Liver (tissue), 8 donors: ENCODE measurements at regions not wholly inside any gene's neighbourhood (a gene's known extent, or its start where the extent isn't known, plus 50 kb on each side); places are given as distances from the start of the nearest gene placed in this dataset.
A peak's percentile ranks its signal among the peaks of the same experiment; 100 is the strongest.

Source experiments
- DNase-seq: peaks from one replicate; pipeline ENCODE4 v3.0.0-alpha.2; 2017; ENCODE audit warnings: low spot score
- H3K27ac ChIP-seq, 2 donors: one replicate each; pipeline ENCODE4 v1.7.0; 2013; ENCODE audit warnings: inconsistent platforms in 2 of 2, low read length in 2 of 2, control low read depth in 1 of 2, low read depth in 1 of 2, mild to moderate bottlenecking in 1 of 2
- H3K27me3 ChIP-seq, 4 donors: one replicate each; pipeline versions ENCODE4 v1.6.1 to v1.7.0; 2013; ENCODE audit warnings: low read length in 3 of 4, inconsistent platforms in 1 of 4, mild to moderate bottlenecking in 1 of 4, moderate library complexity in 1 of 4; ENCODE audit not compliant: control insufficient read depth in 4 of 4, insufficient read depth in 4 of 4
- H3K36me3 ChIP-seq, 4 donors: one replicate each; pipeline versions ENCODE4 v1.6.1 to v1.7.0; 2013; ENCODE audit warnings: low read length in 3 of 4, mild to moderate bottlenecking in 3 of 4, low read depth in 1 of 4, moderate library complexity in 1 of 4; ENCODE audit not compliant: control insufficient read depth in 4 of 4, insufficient read depth in 3 of 4
- H3K4me1 ChIP-seq, 4 donors: one replicate each; pipeline versions ENCODE4 v1.6.1 to v1.7.0; 2013; ENCODE audit warnings: low read length in 3 of 4, mild to moderate bottlenecking in 3 of 4, moderate library complexity in 1 of 4; ENCODE audit not compliant: control insufficient read depth in 4 of 4, insufficient read depth in 4 of 4
- H3K4me3 ChIP-seq, 3 donors: one replicate each; pipeline versions ENCODE4 v1.6.1 to v1.7.0; 2013; ENCODE audit warnings: low read length in 3 of 3, control low read depth in 1 of 3, low read depth in 1 of 3, mild to moderate bottlenecking in 1 of 3
- H3K9ac ChIP-seq, 2 donors: one replicate each; pipeline ENCODE4 v1.7.0; 2013; ENCODE audit warnings: low read length in 2 of 2, mild to moderate bottlenecking in 2 of 2, moderate library complexity in 2 of 2, control low read depth in 1 of 2, low read depth in 1 of 2
- H3K9me3 ChIP-seq, 4 donors: one replicate each; pipeline versions ENCODE4 v1.6.1 to v1.7.0; 2013; ENCODE audit warnings: low read length in 3 of 4; ENCODE audit not compliant: control insufficient read depth in 4 of 4
- ATF3 ChIP-seq: IDR thresholded peaks from 2 replicates; pipeline ENCODE4 v1.6.1; 2016; ENCODE audit warnings: antibody characterized with exemption
- FOXA1 ChIP-seq: IDR thresholded peaks from 2 replicates; pipeline ENCODE4 v1.6.1; 2016; ENCODE audit warnings: antibody characterized with exemption
- FOXA2 ChIP-seq: IDR thresholded peaks from 2 replicates; pipeline ENCODE4 v1.6.1; 2016; ENCODE audit warnings: antibody characterized with exemption
- HNF4A ChIP-seq, 2 donors: conservative IDR thresholded peaks; 2 replicates each; pipeline ENCODE4 v1.6.1; 2016; ENCODE audit warnings: antibody characterized with exemption in 2 of 2, mild to moderate bottlenecking in 2 of 2
- HNF4G ChIP-seq: IDR thresholded peaks from 2 replicates; pipeline ENCODE4 v1.6.1; 2016; ENCODE audit warnings: antibody characterized with exemption
- JUND ChIP-seq, 2 donors: IDR thresholded peaks; 2 replicates each; pipeline ENCODE4 v1.6.1; 2016; ENCODE audit warnings: antibody characterized with exemption in 2 of 2
- NR2F2 ChIP-seq: IDR thresholded peaks from 2 replicates; pipeline ENCODE4 v1.6.1; 2016; ENCODE audit warnings: antibody characterized with exemption
- RAD21 ChIP-seq, 2 donors: IDR thresholded peaks; 2 replicates each; pipeline ENCODE4 v1.6.1; 2016; ENCODE audit warnings: antibody characterized with exemption in 2 of 2, mild to moderate bottlenecking in 2 of 2
- RXRA ChIP-seq, 2 donors: IDR thresholded peaks; 2 replicates each; pipeline ENCODE4 v1.6.1; 2017 to 2018; ENCODE audit warnings: antibody characterized with exemption in 2 of 2, mild to moderate bottlenecking in 1 of 2
- SP1 ChIP-seq: IDR thresholded peaks from 2 replicates; pipeline ENCODE4 v1.6.1; 2018; ENCODE audit warnings: antibody characterized with exemption, mild to moderate bottlenecking
- TAF1 ChIP-seq: conservative IDR thresholded peaks from 2 replicates; pipeline ENCODE4 v1.6.1; 2016; ENCODE audit warnings: antibody characterized with exemption, mild to moderate bottlenecking
- YY1 ChIP-seq: IDR thresholded peaks from 2 replicates; pipeline ENCODE4 v1.6.1; 2016; ENCODE audit warnings: antibody characterized with exemption, mild to moderate bottlenecking
- ZBTB33 ChIP-seq: IDR thresholded peaks from 2 replicates; pipeline ENCODE4 v1.6.1; 2016; ENCODE audit warnings: antibody characterized with exemption
- WGBS: extraction: QIAGEN DNeasy Blood & Tissue Kit; methylation state at CpG from one replicate; pipeline ENCODE4 v1.1.7; 2013; 5-methylcytosine and 5-hydroxymethylcytosine counted together
- TF ChIP-seq, protein P1 (sequence below): IDR thresholded peaks from 2 replicates; pipeline ENCODE4 v1.6.1; 2016; ENCODE audit warnings: antibody characterized with exemption
- TF ChIP-seq, protein P2 (sequence below): fragments of 150-350 bp; IDR thresholded peaks from 2 replicates; pipeline ENCODE4 v1.5.1; 2017; ENCODE audit warnings: improper control_type of control experiment, low read depth, low read length; ENCODE audit not compliant: missing input control
- TF ChIP-seq, protein P3 (sequence below): IDR thresholded peaks from 2 replicates; pipeline ENCODE4 v1.6.1; 2016; ENCODE audit warnings: antibody characterized with exemption, mild to moderate bottlenecking
- donor health status: healthy.
- donor health status: healthy.
- donor health status: healthy.
- donor health status: healthy.
- donor health status: healthy.

DNA sequence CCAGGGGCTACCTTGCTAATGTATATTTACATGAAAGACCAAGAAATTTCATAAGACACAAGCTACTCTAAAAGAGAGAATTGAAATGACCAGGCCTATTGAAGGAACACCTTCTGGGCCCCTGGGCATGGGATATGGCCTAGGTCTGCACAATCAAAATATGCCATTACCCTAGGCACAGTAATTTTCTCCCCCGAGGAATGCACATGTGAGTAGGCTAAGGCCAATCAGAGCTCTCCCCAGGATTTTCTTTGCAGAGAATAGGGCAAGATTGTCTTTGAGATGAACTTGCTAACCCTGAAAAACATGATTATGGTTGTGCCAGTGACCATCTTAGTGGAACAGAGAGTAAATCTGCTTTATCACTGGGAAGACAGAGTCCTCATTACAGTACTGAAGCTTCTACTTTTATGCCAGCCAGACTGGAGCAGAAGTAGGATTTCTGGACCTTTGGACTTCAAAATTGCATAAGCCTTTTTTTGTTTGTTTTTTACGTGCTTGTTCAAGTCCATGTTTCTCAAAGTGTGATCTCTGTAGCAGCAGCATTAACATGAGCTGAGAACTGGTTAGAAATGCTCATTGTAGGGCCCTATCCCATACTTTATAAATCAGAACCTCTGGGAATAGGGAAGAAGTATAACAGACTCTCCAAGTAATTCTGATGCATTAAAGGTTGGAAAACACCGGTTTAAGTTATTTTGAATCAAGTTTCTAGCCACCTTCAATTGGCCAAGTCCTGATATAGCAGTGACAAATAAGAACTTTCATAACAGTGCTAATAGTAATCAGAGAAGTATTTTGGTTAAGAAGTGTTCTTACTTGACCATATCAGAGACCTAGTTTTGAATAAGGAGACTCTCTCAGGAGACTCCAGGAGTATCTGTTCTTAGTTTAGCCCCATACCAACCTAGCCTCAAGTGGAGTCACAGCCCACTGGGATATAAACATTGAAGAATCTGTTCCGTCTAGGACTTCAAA, 112.9 kb downstream of the LMO3 start:
- no peak for DNase-seq
- no peaks in the 10 kb centered on the region for H3K27me3 ChIP-seq
- WGBS = 68% methylated on average over 4 of the region's 4 CpGs
- H3K27ac ChIP-seq = peak overlapping the region in 1 of 2 donors; percentile 37
- no peaks in the 10 kb centered on the region for H3K9me3 ChIP-seq
- peaks cover 3 to 14% (median 9%) of the 10 kb centered on the region in 4 donors for H3K4me1 ChIP-seq
- no peak overlapping the region for H3K4me3 ChIP-seq
- H3K36me3 ChIP-seq = no peaks in the 10 kb centered on the region
- TF ChIP-seq ATF3 (peak; percentile 72), TAF1 (no peak), YY1 (peak; percentile 68), ZBTB33 (no peak), NR2F2 (no peak), SP1 (peak; percentile 89), HNF4G (peak; percentile 86), HNF4A (conservative IDR thresholded peaks at IDR 0.05) (peak; percentile 95 to 96), FOXA2 (no peak), RXRA (IDR thresholded peaks at IDR 0.05) (peak; percentile 32 to 60), FOXA1 (no peak), RAD21 (IDR thresholded peaks at IDR 0.05) (peak; percentile 39 to 46), JUND (IDR thresholded peaks at IDR 0.05) (peak in 1 of 2 donors; percentile 30)
- TF ChIP-seq, protein P1, sequence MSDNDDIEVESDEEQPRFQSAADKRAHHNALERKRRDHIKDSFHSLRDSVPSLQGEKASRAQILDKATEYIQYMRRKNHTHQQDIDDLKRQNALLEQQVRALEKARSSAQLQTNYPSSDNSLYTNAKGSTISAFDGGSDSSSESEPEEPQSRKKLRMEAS = peak; percentile 61
- TF ChIP-seq, protein P2, sequence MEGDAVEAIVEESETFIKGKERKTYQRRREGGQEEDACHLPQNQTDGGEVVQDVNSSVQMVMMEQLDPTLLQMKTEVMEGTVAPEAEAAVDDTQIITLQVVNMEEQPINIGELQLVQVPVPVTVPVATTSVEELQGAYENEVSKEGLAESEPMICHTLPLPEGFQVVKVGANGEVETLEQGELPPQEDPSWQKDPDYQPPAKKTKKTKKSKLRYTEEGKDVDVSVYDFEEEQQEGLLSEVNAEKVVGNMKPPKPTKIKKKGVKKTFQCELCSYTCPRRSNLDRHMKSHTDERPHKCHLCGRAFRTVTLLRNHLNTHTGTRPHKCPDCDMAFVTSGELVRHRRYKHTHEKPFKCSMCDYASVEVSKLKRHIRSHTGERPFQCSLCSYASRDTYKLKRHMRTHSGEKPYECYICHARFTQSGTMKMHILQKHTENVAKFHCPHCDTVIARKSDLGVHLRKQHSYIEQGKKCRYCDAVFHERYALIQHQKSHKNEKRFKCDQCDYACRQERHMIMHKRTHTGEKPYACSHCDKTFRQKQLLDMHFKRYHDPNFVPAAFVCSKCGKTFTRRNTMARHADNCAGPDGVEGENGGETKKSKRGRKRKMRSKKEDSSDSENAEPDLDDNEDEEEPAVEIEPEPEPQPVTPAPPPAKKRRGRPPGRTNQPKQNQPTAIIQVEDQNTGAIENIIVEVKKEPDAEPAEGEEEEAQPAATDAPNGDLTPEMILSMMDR = no peak
- TF ChIP-seq, protein P3, sequence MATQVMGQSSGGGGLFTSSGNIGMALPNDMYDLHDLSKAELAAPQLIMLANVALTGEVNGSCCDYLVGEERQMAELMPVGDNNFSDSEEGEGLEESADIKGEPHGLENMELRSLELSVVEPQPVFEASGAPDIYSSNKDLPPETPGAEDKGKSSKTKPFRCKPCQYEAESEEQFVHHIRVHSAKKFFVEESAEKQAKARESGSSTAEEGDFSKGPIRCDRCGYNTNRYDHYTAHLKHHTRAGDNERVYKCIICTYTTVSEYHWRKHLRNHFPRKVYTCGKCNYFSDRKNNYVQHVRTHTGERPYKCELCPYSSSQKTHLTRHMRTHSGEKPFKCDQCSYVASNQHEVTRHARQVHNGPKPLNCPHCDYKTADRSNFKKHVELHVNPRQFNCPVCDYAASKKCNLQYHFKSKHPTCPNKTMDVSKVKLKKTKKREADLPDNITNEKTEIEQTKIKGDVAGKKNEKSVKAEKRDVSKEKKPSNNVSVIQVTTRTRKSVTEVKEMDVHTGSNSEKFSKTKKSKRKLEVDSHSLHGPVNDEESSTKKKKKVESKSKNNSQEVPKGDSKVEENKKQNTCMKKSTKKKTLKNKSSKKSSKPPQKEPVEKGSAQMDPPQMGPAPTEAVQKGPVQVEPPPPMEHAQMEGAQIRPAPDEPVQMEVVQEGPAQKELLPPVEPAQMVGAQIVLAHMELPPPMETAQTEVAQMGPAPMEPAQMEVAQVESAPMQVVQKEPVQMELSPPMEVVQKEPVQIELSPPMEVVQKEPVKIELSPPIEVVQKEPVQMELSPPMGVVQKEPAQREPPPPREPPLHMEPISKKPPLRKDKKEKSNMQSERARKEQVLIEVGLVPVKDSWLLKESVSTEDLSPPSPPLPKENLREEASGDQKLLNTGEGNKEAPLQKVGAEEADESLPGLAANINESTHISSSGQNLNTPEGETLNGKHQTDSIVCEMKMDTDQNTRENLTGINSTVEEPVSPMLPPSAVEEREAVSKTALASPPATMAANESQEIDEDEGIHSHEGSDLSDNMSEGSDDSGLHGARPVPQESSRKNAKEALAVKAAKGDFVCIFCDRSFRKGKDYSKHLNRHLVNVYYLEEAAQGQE = peak; percentile 59
- no peak overlapping the region for H3K9ac ChIP-seq
